ENCODE measurements at regions not wholly inside any gene's neighbourhood (a gene's known extent, or its start where the extent isn't known, plus 50 kb on each side); places are given as distances from the start of the nearest gene placed in this dataset.

GRCh38 chr1:104785575-104786187, 1036.0 kb downstream of the AMY1C start:
- in situ Hi-C loops (cut with MboI; ENCODE audit: low sequenced_read_pairs in 4 of 4), result no loop called here
- Histone ChIP-seq H3K9me3 (no peaks in the 10 kb centered on the region), H3K4me3 (no peak overlapping the region), H3K27ac (no peak overlapping the region), H3K27me3 (no peaks in the 10 kb centered on the region), H3K4me1 (no peaks in the 10 kb centered on the region), H3K36me3 (no peaks in the 10 kb centered on the region)
- no peak for TF ChIP-seq POLR2A (IDR thresholded peaks at IDR 0.05)
- no peak for TF ChIP-seq CTCF (IDR thresholded peaks at IDR 0.05 in 4 of 5, conservative IDR thresholded peaks at IDR 0.05 in 1 of 5)
- no peak for ATAC-seq
- DNase-seq, result no peak
- intact Hi-C loops (cut with DNase I; ENCODE audit: low total_unique reads), result no loop called here

DNA sequence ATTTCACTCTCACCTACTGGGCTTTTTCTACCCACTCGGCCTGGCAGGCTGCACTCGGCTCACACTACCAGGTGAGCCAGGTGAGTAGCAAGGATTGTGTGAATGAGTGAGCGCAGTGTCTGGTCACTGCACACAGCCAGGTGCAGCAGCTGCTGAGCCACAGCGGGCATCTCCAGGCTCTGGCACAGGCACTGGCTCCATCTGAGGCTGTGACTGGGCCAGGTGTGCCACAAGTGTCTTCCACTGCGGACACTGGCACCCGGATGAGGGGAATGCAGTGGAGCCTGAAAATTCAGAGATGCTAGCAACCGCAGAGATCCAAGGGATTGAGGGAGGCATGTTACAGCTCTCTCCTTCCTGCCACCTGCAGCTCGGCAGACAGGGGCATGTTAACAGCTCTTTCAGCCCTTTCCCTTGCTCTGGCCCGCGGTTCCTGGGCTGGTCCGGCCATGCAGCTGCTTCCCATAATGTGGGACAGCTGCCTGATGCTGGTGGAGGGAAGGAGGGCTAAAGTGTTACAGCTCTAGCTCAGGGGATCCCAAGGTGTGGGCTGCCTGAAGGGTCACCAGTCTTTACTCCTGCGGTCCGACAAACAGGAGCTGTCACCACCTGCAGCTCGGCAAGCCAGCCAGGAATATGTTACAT, 1038.3 kb downstream of the AMY1C start:
- Histone ChIP-seq H3K9me3 (no peaks in the 10 kb centered on the region), H3K27ac (no peak overlapping the region), H3K4me3 (no peak overlapping the region), H3K27me3 (no peaks in the 10 kb centered on the region), H3K4me1 (no peaks in the 10 kb centered on the region), H3K36me3 (no peaks in the 10 kb centered on the region)
- DNase-seq (no peak), ATAC-seq (no peak)
- intact Hi-C loops (cut with DNase I; ENCODE audit: low total_unique reads), result no loop called here
- in situ Hi-C loops (cut with MboI; ENCODE audit: low sequenced_read_pairs in 4 of 4), result no loop called here
- TF ChIP-seq CTCF (IDR thresholded peaks at IDR 0.05 in 4 of 5, conservative IDR thresholded peaks at IDR 0.05 in 1 of 5) (no peak), POLR2A (IDR thresholded peaks at IDR 0.05) (no peak)

DNA sequence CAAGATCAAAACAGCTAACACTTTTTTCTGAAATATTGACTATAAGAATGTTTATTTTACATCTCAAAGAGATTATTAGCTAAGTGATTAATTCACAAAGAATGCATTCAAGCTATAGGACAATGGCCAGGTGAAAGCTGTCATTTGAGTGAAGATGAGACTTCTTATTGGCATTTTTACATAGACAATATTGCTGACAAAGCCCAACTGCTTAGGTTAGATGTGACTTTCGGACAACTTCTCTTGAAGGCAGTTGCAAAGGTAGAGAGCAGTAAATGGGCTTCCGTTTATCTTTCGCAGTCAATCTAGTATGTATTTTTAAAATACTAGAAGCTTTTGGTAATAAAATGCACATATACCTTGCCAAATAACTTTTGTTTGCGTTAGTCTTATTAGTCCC, 1041.3 kb downstream of the AMY1C start:
- no peaks in the 10 kb centered on the region for H3K9me3 ChIP-seq
- intact Hi-C loops (cut with DNase I; ENCODE audit: low total_unique reads), result no loop called here
- H3K4me1 ChIP-seq, result no peaks in the 10 kb centered on the region
- H3K27me3 ChIP-seq, result no peaks in the 10 kb centered on the region
- no peak overlapping the region for H3K4me3 ChIP-seq
- no peak overlapping the region for H3K27ac ChIP-seq
- ATAC-seq (no peak), DNase-seq (no peak)
- in situ Hi-C loops (cut with MboI; ENCODE audit: low sequenced_read_pairs in 4 of 4), result no loop called here
- no peaks in the 10 kb centered on the region for H3K36me3 ChIP-seq
- no peak for TF ChIP-seq POLR2A (IDR thresholded peaks at IDR 0.05)
- TF ChIP-seq CTCF (IDR thresholded peaks at IDR 0.05 in 4 of 5, conservative IDR thresholded peaks at IDR 0.05 in 1 of 5), result no peak

GRCh38 chr1:104794035-104794434, 1044.3 kb downstream of the AMY1C start:
- ATAC-seq, result no peak
- intact Hi-C loops (cut with DNase I; ENCODE audit: low total_unique reads), result no loop called here

More at GRCh38 chr1:104794035-104794434, 1044.3 kb downstream of the AMY1C start:
- TF ChIP-seq CTCF (IDR thresholded peaks at IDR 0.05 in 4 of 5, conservative IDR thresholded peaks at IDR 0.05 in 1 of 5), result no peak
- no peak for TF ChIP-seq POLR2A (IDR thresholded peaks at IDR 0.05)
- Histone ChIP-seq H3K4me1 (no peaks in the 10 kb centered on the region), H3K4me3 (no peak overlapping the region), H3K27ac (no peak overlapping the region), H3K36me3 (no peaks in the 10 kb centered on the region), H3K9me3 (no peaks in the 10 kb centered on the region), H3K27me3 (no peaks in the 10 kb centered on the region)
- no peak for DNase-seq
- in situ Hi-C loops (cut with MboI; ENCODE audit: low sequenced_read_pairs in 4 of 4), result no loop called here
